ENCODE measurements at regions not wholly inside any gene's neighbourhood (a gene's known extent, or its start where the extent isn't known, plus 50 kb on each side); places are given as distances from the start of the nearest gene placed in this dataset.

DNA sequence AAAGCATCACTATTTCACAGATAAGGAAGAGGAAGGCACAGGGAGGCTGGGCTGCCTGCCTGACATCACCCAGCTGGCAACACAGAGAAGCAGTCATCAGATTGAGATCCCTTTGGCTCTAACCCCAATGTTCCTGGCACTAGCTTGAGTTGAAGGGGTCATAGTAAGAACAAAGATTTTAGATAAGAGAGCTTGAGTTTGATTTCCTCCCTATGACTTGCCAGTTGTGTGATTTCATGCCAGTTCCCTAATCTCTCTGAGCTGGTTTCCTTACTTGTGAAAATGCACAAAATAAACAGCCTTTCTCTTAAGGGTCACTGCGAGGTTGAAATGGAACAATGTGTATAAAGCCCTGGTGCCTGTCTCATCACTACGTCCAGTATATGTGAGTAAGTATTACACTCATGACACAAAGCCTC lies 475.4 kb upstream of the HS3ST1 start (continued):
- TF ChIP-seq RAD21 (IDR thresholded peaks at IDR 0.05; ENCODE audit: low read length) = no peak
- TF ChIP-seq FOS (IDR thresholded peaks at IDR 0.05; ENCODE audit: low read depth, low read length) = no peak
- no peak for TF ChIP-seq RCOR1 (IDR thresholded peaks at IDR 0.05; ENCODE audit: insufficient replicate concordance, low read length)

DNA sequence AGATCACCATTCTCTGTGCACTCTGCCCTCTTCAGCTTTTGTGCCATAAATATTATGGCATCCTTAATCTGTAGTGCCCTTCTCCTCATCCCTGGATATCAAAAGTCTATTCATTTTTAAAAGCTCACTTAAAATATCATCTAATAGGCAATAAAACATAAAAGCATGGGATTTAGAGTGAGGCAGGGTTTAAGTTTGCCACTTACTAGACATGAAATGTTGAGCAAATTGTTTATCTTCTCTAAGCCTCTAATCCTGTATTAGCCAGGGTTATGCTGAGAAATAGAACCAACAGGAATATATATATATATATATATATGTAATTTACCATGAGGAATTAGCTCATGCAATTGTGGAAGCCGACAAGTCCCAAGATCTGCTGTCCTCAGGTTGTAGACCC lies 472.4 kb upstream of the HS3ST1 start:
- Histone ChIP-seq H3K9ac (ENCODE audit: low read depth, low read length) (no peak overlapping the region), H2AFZ (replicated peaks; ENCODE audit: low read length, poor library complexity) (no peak overlapping the region), H2AK9ac (replicated peaks; ENCODE audit: low read depth, low read length, poor library complexity) (no peak overlapping the region), H3K9me1 (ENCODE audit: insufficient read depth, low read length) (no peaks in the 10 kb centered on the region), H3K14ac (replicated peaks; ENCODE audit: low read depth, low read length) (no peak overlapping the region), H2BK5ac (ENCODE audit: low read depth, low read length, poor library complexity, severe bottlenecking) (no peak overlapping the region), H4K5ac (ENCODE audit: low read depth, low read length) (no peak overlapping the region), H3K36me3 (ENCODE audit: control insufficient read depth, insufficient read depth, low read length) (no peaks in the 10 kb centered on the region), H2BK120ac (ENCODE audit: low read depth, low read length) (no peak overlapping the region), H2AK5ac (ENCODE audit: low read depth, low read length) (no peak overlapping the region), H3K27ac (ENCODE audit: insufficient read depth, low read length) (no peak overlapping the region), H2BK15ac (ENCODE audit: low read depth, low read length) (no peak overlapping the region), H3K56ac (ENCODE audit: extremely low read depth, insufficient read depth, low read length) (no peak overlapping the region), H3K9me3 (ENCODE audit: control insufficient read depth, insufficient read depth, low read length) (peaks cover 6% of the 10 kb centered on the region; the same call in 1 of the 2 replicates), H3K79me1 (ENCODE audit: low read depth in 1 of 2, low read length in 2 of 2) (no peaks in the 10 kb centered on the region), H3K4me2 (ENCODE audit: low read depth, low read length) (no peak overlapping the region), H4K20me1 (ENCODE audit: insufficient read depth, low read length) (no peaks in the 10 kb centered on the region), H4K8ac (ENCODE audit: low read depth in 2 of 2, low read length in 2 of 2) (no peak overlapping the region), H4K91ac (ENCODE audit: insufficient read depth, low read depth, low read length) (no peak overlapping the region), H3K27me3 (ENCODE audit: control insufficient read depth, insufficient read depth, low read length) (no peaks in the 10 kb centered on the region), H3K18ac (ENCODE audit: low read depth, low read length) (no peak overlapping the region), H3K4me3 (ENCODE audit: insufficient read depth, low read depth, low read length) (no peak overlapping the region), H3K23ac (ENCODE audit: low read depth, low read length) (no peak overlapping the region), H3K4me1 (ENCODE audit: control insufficient read depth, insufficient read depth, low read length) (no peaks in the 10 kb centered on the region), H2BK20ac (ENCODE audit: low read depth, low read length) (no peak overlapping the region), H3K4ac (ENCODE audit: low read depth, low read length) (no peak overlapping the region)
- POLR2A ChIA-PET (ENCODE audit: unreplicated experiment) = no interaction called here
- ATAC-seq (ENCODE audit: low read depth) (no peak), DNase-seq (no peak)
- dilution Hi-C loops (cut with HindIII; ENCODE audit: low sequenced_read_pairs, unreplicated experiment) (no loop called here), intact Hi-C loops (cut with micrococcal nuclease) (no loop called here), in situ Hi-C loops (cut with MboI; ENCODE audit: low sequenced_read_pairs) (no loop called here)
- 60% methylated on average over 1 of the region's 1 CpG; no CpG with 5 or more reads in 1 of the 2 experiments for WGBS, 2 experiments (ENCODE audit: extremely low coverage in 2 of 2, insufficient read length in 1 of 2)
- TF ChIP-seq CEBPB (IDR thresholded peaks at IDR 0.05; ENCODE audit: low read depth, low read length) (no peak), MAZ (IDR thresholded peaks at IDR 0.05; ENCODE audit: borderline replicate concordance, low read depth, low read length) (no peak), MXI1 (IDR thresholded peaks at IDR 0.05; ENCODE audit: borderline replicate concordance, low read depth, low read length) (no peak), RAD21 (IDR thresholded peaks at IDR 0.05; ENCODE audit: low read length) (no peak), SMC3 (IDR thresholded peaks at IDR 0.05; ENCODE audit: low read depth, low read length) (no peak)
- TF ChIP-seq, protein P1, sequence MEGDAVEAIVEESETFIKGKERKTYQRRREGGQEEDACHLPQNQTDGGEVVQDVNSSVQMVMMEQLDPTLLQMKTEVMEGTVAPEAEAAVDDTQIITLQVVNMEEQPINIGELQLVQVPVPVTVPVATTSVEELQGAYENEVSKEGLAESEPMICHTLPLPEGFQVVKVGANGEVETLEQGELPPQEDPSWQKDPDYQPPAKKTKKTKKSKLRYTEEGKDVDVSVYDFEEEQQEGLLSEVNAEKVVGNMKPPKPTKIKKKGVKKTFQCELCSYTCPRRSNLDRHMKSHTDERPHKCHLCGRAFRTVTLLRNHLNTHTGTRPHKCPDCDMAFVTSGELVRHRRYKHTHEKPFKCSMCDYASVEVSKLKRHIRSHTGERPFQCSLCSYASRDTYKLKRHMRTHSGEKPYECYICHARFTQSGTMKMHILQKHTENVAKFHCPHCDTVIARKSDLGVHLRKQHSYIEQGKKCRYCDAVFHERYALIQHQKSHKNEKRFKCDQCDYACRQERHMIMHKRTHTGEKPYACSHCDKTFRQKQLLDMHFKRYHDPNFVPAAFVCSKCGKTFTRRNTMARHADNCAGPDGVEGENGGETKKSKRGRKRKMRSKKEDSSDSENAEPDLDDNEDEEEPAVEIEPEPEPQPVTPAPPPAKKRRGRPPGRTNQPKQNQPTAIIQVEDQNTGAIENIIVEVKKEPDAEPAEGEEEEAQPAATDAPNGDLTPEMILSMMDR (conservative IDR thresholded peaks at IDR 0.05; ENCODE audit: low read depth, low read length) = no peak
- TF ChIP-seq, protein P2, sequence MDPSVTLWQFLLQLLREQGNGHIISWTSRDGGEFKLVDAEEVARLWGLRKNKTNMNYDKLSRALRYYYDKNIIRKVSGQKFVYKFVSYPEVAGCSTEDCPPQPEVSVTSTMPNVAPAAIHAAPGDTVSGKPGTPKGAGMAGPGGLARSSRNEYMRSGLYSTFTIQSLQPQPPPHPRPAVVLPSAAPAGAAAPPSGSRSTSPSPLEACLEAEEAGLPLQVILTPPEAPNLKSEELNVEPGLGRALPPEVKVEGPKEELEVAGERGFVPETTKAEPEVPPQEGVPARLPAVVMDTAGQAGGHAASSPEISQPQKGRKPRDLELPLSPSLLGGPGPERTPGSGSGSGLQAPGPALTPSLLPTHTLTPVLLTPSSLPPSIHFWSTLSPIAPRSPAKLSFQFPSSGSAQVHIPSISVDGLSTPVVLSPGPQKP (IDR thresholded peaks at IDR 0.05; ENCODE audit: borderline replicate concordance, low read depth, low read length) = no peak
- CTCF ChIA-PET = no interaction called here
- no TSS peak for BruUV-seq (replicated peaks)
